ENCODE measurements at regions not wholly inside any gene's neighbourhood (a gene's known extent, or its start where the extent isn't known, plus 50 kb on each side); places are given as distances from the start of the nearest gene placed in this dataset.

DNA sequence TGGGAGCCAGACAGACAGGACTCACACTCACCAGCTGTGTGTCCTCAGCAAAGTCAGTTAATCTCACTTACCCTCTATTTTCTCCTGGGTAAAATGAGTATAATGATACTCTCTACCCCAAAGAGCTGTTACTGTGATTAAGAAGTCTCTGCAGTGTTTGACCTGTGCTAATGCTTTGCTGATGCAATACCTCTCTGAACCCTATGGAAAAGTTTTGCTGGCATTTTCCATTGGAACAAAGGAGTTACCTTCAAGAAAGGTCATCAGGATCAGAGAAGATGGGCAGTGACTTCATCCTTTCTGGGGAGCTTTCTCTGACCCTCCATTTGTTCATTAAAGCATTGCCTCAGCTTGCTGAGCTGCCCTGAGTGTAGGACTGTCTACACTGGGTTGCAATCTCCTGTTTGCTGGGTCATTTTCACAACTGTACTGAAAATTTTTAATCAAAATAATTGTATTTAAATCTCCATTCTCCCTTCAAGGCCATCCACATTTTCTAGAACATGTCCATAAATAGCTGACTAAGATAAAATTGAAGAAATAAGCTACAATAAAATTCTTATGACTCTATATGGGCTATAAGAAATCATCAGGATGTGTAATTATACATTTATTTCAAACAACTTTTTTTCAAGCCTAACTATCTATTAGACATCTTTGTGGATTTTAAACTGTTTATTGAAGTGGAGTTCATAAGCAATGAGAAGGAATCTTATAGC, 272.8 kb upstream of the CPEB2 start:
- DNase-seq: no peak

DNA sequence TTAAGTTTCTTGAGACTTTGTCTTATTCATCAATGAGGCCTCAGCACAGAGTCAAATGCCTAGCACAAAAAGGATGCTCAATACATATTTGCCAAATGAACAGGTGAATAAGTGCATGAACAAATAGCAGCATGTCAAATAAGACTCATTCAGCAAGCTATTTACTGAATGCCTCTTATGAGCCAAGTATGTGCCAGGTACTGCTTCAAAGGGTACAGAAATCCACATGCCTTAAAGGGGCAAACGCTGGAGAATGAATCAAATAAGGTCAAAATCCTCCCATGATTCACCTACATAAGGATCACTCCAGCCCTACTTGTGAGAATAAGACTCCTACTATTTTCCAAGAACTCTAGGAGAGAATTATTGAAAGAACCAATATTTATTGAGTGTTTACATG, 260.2 kb upstream of the CPEB2 start:
- DNase-seq: no peak

GRCh38 chr4:14743172-14743571, 259.1 kb upstream of the CPEB2 start:
- no peak for DNase-seq

GRCh38 chr4:14743601-14744000, 258.7 kb upstream of the CPEB2 start:
- no peak for DNase-seq

DNA sequence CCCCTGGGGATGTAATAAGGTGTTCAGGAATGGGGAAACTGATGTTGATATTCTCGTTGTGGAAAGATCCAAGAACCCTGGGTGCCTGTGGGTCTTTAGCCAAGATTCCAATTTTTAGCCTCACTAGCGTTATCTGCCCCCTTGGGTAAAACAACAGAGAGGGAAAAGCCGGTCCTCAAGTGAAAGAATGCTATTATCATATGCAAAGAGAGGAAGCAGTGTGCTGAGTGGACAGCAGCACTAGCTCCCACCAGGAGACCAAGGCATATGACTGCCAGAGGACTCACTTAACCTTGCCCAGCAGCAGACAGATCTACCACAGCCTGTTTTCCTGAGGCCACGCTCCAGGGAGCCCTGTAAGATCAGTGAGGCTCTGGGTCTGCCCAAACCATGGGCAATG, 257.9 kb upstream of the CPEB2 start:
- DNase-seq: no peak

DNA sequence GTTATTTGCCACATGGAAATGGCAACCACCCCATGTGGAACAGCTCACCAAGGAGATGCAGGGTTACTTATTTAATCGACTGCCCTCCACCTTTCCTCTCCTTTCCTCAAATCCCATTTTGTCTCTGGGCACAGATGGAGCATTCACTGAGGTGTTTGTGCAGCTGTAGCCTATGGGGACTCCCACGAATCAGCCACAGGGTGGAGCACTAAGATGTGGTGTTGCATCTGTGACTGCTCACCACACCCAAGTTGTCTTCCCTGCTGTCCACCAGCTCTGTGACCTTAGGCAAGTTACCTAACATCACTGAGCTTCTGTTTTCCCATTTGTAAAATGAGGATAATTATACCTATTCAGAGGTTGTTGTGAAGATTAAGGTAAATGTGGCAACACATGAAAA, 252.4 kb upstream of the CPEB2 start:
- DNase-seq: no peak

GRCh38 chr4:14752341-14753046, 249.8 kb upstream of the CPEB2 start:
- no peak for DNase-seq

- DNase-seq: no peak
Measured at GRCh38 chr4:14767142-14767541, 235.1 kb upstream of the CPEB2 start.

DNA sequence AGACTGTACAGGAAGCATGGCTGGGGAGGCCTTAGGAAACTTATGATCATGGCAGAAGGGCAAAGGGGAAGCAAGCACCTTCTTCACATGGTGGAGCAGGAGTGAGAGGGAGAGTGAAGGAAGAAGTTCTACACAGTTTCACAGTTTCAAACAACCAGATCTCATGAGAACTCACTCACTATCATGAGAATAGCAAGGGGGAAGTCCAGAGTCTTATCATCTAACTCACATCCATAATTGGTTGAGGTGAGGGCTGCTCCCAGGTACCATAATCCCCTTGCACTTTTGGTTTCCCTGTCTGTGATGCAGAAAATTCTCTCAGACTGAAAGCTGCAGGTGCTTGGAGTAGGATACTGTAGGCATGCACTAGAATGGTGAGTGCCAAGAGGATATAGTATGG, 233.8 kb upstream of the CPEB2 start:
- no peak for DNase-seq

DNA sequence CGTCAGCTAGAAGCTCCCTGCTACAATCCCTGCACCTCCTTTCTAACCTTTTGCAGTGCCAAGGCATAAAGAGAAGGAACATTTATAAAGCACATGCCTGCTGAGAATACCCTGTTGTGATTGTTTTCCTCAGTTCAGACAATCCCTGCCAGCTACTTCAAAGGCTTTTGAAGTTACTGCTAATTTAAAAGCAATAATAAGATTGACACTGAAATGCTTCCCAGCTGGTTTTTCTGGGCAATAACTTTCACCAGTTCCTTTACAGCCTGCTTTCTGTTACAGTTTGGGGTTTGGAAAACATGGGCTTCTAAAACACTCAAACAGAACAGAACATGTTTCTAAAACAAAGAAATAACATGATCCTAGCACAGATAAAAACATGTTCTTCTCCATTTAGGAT, 232.3 kb upstream of the CPEB2 start:
- no peak for DNase-seq

DNA sequence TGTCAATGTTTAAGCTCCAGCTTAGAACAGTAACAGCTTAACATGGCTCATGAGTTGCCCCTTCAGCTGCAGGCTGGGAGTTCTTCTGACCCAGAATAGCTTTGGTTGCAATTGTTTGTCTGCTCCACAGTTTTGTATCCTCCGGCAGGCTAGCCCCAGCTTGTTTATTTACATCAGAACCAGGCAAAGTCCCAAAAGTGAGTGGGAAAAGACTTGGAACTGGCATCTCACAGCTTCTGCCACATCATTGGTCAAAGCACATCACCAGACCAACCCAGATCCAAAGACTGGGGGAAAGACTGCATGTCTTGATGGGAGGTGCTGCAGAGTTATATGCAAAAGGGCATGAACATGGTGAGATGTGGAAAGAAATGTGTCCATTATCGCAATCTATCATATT, 231.2 kb upstream of the CPEB2 start:
- DNase-seq: no peak

GRCh38 chr4:14771504-14772175, 230.6 kb upstream of the CPEB2 start:
- DNase-seq: no peak

DNA sequence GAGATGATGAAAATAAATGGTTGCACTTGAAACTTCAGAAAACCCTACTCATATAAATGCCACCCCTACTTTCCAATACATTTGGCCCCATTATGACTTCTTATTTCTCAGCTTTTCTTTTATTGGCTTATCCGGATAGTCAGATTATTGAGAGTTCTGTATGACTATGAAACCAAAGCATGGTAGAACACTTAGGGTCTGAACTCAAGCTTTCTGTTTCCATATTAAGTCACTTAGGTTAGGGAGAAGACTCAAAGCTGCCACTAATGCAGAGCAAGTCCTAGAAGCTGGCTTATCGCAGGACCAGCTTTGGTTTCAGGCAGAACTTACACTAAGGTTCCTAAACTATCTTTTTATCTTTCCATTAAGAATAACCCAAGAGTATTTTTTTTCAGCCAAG, 229.9 kb upstream of the CPEB2 start:
- DNase-seq: no peak

GRCh38 chr4:14783011-14783877, 219.0 kb upstream of the CPEB2 start:
- DNase-seq: no peak

DNA sequence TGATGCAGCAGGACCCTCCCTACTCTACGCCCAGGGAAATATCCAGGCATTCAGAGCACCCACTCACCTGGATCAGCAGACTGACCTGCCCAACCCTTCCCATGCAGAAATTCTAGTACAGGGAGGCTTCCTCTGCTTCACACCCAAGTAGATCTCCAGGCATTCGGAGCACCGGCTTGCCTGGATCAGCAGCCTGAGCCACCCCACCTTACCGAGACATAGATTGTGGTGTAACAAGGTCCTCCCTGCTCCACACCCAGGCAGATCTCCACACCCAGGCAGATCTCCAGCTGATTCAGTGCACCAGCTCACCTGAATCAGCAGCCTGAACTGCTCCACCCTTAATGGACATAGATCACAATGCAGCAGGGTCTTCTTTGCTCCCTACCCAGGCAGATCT, 215.1 kb upstream of the CPEB2 start:
- DNase-seq: no peak

GRCh38 chr4:14787894-14788293, 214.4 kb upstream of the CPEB2 start:
- DNase-seq: no peak

DNA sequence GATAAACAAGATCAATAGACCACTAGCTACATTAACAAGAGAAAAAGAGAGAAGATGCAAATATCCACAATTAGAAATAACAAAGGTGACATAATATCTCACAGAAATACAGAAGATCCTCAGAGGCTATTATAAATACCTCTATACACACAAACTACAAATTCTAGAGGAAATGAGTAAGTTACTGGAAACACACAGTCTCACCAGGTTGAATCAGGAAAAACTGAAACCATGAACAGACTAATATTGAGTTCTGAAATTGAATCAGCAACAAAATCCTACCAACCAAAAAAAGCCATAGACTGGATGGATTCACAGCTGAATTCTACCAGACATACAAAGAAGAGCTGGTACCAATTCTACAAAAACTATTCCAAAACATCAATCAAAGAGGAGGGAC, 211.8 kb upstream of the CPEB2 start:
- no peak for DNase-seq

GRCh38 chr4:14792702-14793227, 209.5 kb upstream of the CPEB2 start:
- no peak for DNase-seq

- DNase-seq: no peak
Measured at GRCh38 chr4:14800977-14801376, 201.3 kb upstream of the CPEB2 start.

GRCh38 chr4:14802596-14802995, 199.7 kb upstream of the CPEB2 start:
- no peak for DNase-seq

DNA sequence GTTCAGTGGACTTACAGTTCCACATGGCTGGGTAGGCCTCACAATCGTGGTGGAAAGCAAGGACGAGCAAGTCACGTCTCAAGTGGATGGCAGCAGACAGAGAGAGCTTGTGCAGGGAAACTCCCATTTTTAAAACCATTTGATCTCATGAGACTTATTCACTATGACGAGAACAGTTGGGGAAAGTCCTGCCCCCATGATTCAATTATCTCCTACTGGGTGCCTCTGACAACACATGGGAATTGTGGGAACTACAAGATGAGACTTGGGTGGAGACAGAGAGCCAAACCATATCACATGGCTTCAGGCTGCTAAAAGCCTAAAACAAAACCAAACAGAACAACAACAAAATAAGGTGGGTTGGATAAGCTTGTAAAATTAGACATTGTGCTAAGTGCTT, 194.4 kb upstream of the CPEB2 start:
- no peak for DNase-seq

- DNase-seq: no peak
Measured at GRCh38 chr4:14809203-14809602, 193.1 kb upstream of the CPEB2 start.

DNA sequence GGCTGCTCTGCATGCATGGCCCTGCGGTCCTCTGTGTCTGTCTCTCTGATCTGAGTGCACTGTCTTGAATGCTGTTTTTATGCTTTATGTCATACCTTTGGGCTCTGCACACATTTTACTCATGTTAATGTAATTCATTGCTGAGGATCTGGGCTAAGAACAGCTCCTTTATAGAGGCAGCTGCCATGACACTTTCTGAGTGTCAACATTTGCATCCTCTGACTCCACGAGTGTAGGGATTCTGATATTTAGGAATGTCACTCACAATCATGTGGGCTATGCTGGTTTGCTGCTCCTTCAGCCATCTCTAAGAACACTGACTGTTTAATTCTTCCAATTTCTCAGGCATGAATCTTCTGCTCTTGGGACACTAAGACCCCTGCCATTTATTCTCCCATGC, 192.2 kb upstream of the CPEB2 start:
- no peak for DNase-seq

All from right kidney (tissue), 1 donor.